Progenitor cell of endocrine pancreas (in vitro differentiated cells): ENCODE measurements at regions not wholly inside any gene's neighbourhood (a gene's known extent, or its start where the extent isn't known, plus 50 kb on each side); places are given as distances from the start of the nearest gene placed in this dataset.
"Not testable (repeated sequence)": the region's sequence is repeated elsewhere in the genome, so short reads cannot be mapped to it uniquely, and the experiment has no call there.

Experiments used
- DNase-seq: peaks from one replicate; pipeline ENCODE4 v3.0.0; 2021; ENCODE audit warnings: low spot score; ENCODE audit not compliant: unreplicated experiment
- H3K27ac Mint-ChIP-seq: 2 replicates; pipeline ENCODE4 v1.8.0; 2021; ENCODE audit warnings: mild to moderate bottlenecking, moderate library complexity, mixed read lengths
- H3K27me3 Mint-ChIP-seq: 2 replicates; pipeline ENCODE4 v1.8.0; 2021; ENCODE audit warnings: mixed read lengths
- H3K36me3 Mint-ChIP-seq: 2 replicates; pipeline ENCODE4 v1.8.0; 2022; ENCODE audit warnings: mixed read lengths; ENCODE audit not compliant: insufficient read depth
- H3K4me1 Mint-ChIP-seq: 2 replicates; pipeline ENCODE4 v1.8.0; 2021; ENCODE audit warnings: low read depth, mixed read lengths
- H3K4me3 Mint-ChIP-seq: 2 replicates; pipeline ENCODE4 v1.8.0; 2021; ENCODE audit warnings: low read depth, mild to moderate bottlenecking, moderate library complexity, mixed read lengths
- H3K9me3 Mint-ChIP-seq: 2 replicates; pipeline ENCODE4 v1.8.0; 2021; ENCODE audit warnings: low read depth, mixed read lengths

- H3K27ac Mint-ChIP-seq, H3K4me1 Mint-ChIP-seq, H3K36me3 Mint-ChIP-seq, DNase-seq, H3K9me3 Mint-ChIP-seq, H3K4me3 Mint-ChIP-seq, H3K27me3 Mint-ChIP-seq: not testable (repeated sequence)
These were observed 73.3 kb upstream of the THOC3 start for GRCh38 chr5:176041248-176041994.

DNA sequence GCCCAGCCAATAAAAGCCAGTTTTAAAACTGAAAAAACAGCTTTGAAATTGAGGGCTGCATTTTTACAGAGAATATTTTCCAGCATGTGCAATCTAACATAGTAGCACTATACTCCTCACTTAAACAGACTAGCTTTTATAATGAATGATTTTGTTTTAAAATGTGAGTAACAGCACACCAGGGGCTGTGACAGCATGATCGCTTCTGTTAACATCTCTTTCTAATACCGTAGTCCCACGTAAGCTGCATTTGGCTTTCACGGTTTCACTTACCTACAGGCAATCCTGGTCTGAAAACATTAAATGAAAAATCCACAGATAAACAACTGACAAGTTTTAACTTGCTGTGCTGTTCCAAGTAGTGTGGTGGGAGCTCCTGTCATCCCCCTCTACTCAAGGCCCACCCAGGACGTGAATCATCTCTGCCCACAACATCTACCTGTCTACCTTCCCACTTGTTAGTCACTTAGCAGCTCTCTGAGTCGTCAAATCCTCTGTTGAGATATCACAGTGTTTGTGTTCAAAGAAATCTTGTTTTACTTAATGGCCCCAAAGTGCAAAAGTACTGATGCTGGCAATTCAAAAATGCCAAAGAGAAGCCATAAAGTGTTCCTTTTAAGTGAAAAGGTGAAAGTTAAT is 74.0 kb upstream of the THOC3 start:
- not testable (repeated sequence) for H3K4me1 Mint-ChIP-seq, H3K9me3 Mint-ChIP-seq, H3K4me3 Mint-ChIP-seq, H3K36me3 Mint-ChIP-seq, H3K27ac Mint-ChIP-seq, H3K27me3 Mint-ChIP-seq, DNase-seq

DNA sequence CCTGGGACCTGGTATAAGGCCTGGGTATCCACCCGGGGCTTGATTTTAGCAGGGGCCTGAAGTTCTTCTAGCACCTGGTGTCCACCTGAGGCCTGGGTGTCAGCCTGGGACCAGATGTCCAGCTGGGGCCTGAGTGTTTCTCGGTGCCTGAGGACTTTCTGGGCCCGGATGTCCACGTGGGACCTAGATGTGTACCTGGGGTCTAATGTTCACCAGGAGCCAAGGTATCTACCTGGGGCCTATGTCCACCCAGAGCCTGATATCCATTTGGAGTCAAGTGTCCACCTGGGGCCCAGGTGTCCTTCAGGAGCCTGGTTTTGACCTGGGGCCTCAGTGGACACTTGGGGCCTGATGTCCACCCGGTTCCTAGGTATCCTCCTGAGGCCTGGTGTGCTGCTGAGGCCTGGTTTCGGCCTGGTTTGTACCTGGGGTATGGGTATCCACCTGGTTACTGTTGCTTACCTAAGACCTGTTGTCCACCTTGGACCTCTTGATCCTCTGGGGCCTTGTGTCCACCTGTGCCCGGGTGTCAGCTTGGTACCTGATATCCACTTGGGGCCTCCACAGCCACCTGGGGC is 75.2 kb upstream of the THOC3 start:
- H3K4me3 Mint-ChIP-seq, H3K4me1 Mint-ChIP-seq, H3K36me3 Mint-ChIP-seq, H3K9me3 Mint-ChIP-seq, H3K27me3 Mint-ChIP-seq, DNase-seq, H3K27ac Mint-ChIP-seq: not testable (repeated sequence)

DNA sequence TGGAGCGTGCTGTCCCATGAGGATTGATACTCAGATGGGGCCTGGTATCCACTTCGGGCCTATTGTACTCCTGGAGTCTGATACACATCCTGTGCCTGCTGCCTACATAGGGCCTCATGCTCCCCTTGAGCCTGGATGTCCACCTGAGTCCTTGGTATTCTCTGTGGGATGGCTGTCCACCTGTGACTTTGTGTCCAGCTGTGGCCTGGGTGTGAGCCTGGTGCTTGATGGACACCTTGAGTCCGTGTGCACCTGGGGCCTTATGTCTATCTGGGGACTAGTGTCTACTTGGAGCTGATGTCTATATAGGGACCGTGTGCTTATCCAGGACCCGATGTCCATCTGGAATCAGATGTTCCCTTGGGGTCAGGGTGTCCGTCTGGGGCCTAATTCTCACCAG is 75.9 kb upstream of the THOC3 start:
- H3K4me1 Mint-ChIP-seq, H3K4me3 Mint-ChIP-seq, DNase-seq, H3K9me3 Mint-ChIP-seq, H3K27me3 Mint-ChIP-seq, H3K27ac Mint-ChIP-seq, H3K36me3 Mint-ChIP-seq: not testable (repeated sequence)

DNA sequence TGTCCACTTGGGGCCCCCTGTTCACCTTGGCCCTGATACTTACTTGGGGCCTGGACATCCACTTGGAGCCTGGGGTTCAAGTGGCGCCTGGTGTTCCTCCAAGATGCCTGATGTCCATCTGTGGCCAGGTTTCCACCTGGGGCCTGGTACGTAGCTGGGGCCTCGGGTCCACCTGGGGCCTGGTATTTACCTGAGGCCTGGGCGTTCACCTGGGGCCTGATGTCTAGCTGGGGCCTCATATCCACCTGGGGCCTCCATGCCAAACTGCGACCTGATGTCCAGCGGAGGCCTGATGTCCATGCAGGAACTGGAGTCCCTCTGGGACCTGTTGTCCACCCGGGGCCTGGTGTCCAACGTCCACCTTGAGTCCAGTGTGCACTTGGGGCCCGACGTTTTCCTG is 76.3 kb upstream of the THOC3 start:
- H3K27me3 Mint-ChIP-seq, result not testable (repeated sequence)

DNA sequence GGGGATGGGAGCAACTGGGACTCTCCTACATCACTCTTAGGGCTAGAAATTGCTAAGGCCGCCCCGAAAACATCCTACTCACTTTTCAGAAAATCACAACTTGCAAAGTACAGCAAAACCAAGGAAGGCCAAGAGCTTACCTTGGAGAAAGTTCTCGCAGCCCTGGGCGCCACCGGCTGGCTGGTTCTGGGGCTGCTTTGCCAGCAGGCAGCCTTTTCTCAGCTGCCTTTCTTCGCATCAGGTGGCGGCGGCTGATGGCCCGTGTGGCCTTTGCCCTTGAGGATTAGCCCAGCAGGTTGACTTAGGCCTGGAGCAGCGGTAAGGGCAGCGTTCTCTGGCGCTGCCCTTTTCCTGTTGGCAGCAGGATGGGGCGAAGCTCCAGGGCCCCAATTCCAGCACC is 77.3 kb upstream of the THOC3 start:
- H3K27me3 Mint-ChIP-seq, H3K36me3 Mint-ChIP-seq, DNase-seq, H3K4me3 Mint-ChIP-seq, H3K4me1 Mint-ChIP-seq, H3K9me3 Mint-ChIP-seq, H3K27ac Mint-ChIP-seq: not testable (repeated sequence)

More for the DNA sequence above, 76.3 kb upstream of the THOC3 start:
- H3K36me3 Mint-ChIP-seq, H3K4me1 Mint-ChIP-seq, H3K27ac Mint-ChIP-seq, H3K9me3 Mint-ChIP-seq, DNase-seq, H3K4me3 Mint-ChIP-seq: not testable (repeated sequence)

- H3K27me3 Mint-ChIP-seq, H3K9me3 Mint-ChIP-seq, DNase-seq, H3K36me3 Mint-ChIP-seq, H3K27ac Mint-ChIP-seq, H3K4me3 Mint-ChIP-seq, H3K4me1 Mint-ChIP-seq: not testable (repeated sequence)
These were observed 80.6 kb upstream of the THOC3 start for GRCh38 chr5:176048671-176049070.

- DNase-seq, H3K4me3 Mint-ChIP-seq, H3K4me1 Mint-ChIP-seq, H3K27me3 Mint-ChIP-seq, H3K9me3 Mint-ChIP-seq, H3K36me3 Mint-ChIP-seq, H3K27ac Mint-ChIP-seq: not testable (repeated sequence)
These were observed 92.6 kb upstream of the THOC3 start for GRCh38 chr5:176060472-176061268.

DNA sequence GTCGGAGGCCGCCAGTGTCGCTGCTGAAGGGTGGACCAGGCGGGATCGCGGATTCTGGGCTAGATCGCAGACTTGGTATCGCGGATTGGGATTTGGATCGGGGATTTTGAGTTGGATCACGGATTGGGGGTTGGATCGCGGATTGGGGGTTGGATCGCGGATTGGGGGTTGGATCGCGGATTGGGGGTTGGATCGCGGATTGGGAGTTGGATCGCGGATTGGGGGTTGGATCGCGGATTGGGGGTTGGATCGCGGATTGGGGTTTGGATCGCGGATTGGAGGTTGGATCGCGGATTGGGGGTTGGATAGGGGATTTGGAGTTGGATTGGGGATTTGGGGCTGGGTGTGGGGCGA is 93.1 kb upstream of the THOC3 start:
- H3K36me3 Mint-ChIP-seq, DNase-seq, H3K4me3 Mint-ChIP-seq, H3K4me1 Mint-ChIP-seq, H3K27me3 Mint-ChIP-seq, H3K9me3 Mint-ChIP-seq, H3K27ac Mint-ChIP-seq: not testable (repeated sequence)

- H3K36me3 Mint-ChIP-seq, result not testable (repeated sequence)
These were observed 93.5 kb upstream of the THOC3 start for GRCh38 chr5:176061660-176062059.

GRCh38 chr5:176066262-176066945 is 98.3 kb upstream of the THOC3 start:
- H3K4me3 Mint-ChIP-seq, H3K27ac Mint-ChIP-seq, H3K27me3 Mint-ChIP-seq: not testable (repeated sequence)

More at GRCh38 chr5:176061660-176062059, 93.5 kb upstream of the THOC3 start:
- not testable (repeated sequence) for H3K27me3 Mint-ChIP-seq, DNase-seq, H3K4me3 Mint-ChIP-seq, H3K9me3 Mint-ChIP-seq, H3K27ac Mint-ChIP-seq, H3K4me1 Mint-ChIP-seq

DNA sequence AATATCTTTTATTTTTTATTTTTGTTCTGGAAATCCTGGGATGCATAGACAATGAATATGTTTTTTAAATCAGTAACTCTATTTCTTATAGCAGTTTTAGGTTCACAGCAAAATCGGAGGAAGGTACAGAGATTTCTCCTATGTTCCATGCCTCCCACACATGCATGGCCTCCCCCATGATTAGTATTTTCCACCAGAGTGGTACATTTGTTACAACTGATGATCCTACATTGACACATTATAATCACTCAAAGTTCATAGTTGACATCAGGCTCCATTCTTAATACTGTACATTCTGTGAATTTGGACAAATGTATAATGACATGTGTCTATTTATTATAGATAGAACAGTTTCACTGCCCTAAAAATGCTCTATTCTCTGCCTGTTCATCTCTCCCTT is 99.0 kb upstream of the THOC3 start:
- H3K27me3 Mint-ChIP-seq, H3K9me3 Mint-ChIP-seq, DNase-seq, H3K27ac Mint-ChIP-seq, H3K4me1 Mint-ChIP-seq, H3K36me3 Mint-ChIP-seq, H3K4me3 Mint-ChIP-seq: not testable (repeated sequence)

More at GRCh38 chr5:176066262-176066945, 98.3 kb upstream of the THOC3 start:
- H3K4me1 Mint-ChIP-seq, H3K9me3 Mint-ChIP-seq, H3K36me3 Mint-ChIP-seq, DNase-seq: not testable (repeated sequence)
